A673 (cell line): ENCODE measurements at regions not wholly inside any gene's neighbourhood (a gene's known extent, or its start where the extent isn't known, plus 50 kb on each side); places are given as distances from the start of the nearest gene placed in this dataset.

Experiments
- BruUV-seq: library from RNA; stranded (reverse); fragments of 400-500 nt; replicated peaks from 2 replicates; lab custom pipeline; 2021; lab: Mats Ljungman, UMichigan
- CTCF ChIA-PET: fragments of 300-600 bp; sonication (Branson Sonifier 250); formaldehyde crosslinking; loops from one replicate; lab custom pipeline; 2022; ENCODE audit warnings: antibody characterized with exemption; lab: Charles Lee
- POLR2A ChIA-PET: fragments of 300-600 bp; sonication (Branson Sonifier 250); formaldehyde crosslinking; loops from one replicate; lab custom pipeline; 2022; ENCODE audit warnings: antibody characterized with exemption; ENCODE audit not compliant: low non-redundant PET; lab: Charles Lee
- DNase-seq: peaks from one replicate; pipeline ENCODE4 v3.0.0-alpha.2; 2015; ENCODE audit warnings: low spot score
- H3K27ac ChIP-seq: fragments of 200-600 bp; sonication (generic); 2 replicates; pipeline ENCODE4 v1.5.1; 2016; ENCODE audit warnings: mixed run types, low read depth, mild to moderate bottlenecking, mixed read lengths, antibody characterized with exemption, low read length; ENCODE audit not compliant: poor library complexity, severe bottlenecking
- H3K27me3 ChIP-seq: fragments of 200-600 bp; sonication (generic); replicated peaks from 2 replicates; pipeline ENCODE4 v1.6.1; 2017; ENCODE audit warnings: mixed run types, low read depth, mild to moderate bottlenecking, mixed read lengths, antibody characterized with exemption, low read length; ENCODE audit not compliant: insufficient read depth, poor library complexity
- H3K36me3 ChIP-seq: fragments of 200-600 bp; sonication (generic); 2 replicates; pipeline ENCODE4 v1.6.1; 2016; ENCODE audit warnings: mixed run types, mild to moderate bottlenecking, mixed read lengths, antibody characterized with exemption, low read length; ENCODE audit not compliant: insufficient read depth, poor library complexity, severe bottlenecking
- H3K4me1 ChIP-seq: fragments of 200-600 bp; sonication (generic); 2 replicates; pipeline ENCODE4 v1.6.1; 2017; ENCODE audit warnings: mixed run types, mild to moderate bottlenecking, mixed read lengths, antibody characterized with exemption, low read length; ENCODE audit not compliant: insufficient read depth, poor library complexity, severe bottlenecking
- H3K4me3 ChIP-seq: fragments of 200-600 bp; sonication (generic); 2 replicates; pipeline ENCODE4 v1.5.1; 2016; ENCODE audit warnings: low read depth, mixed run types, mild to moderate bottlenecking, mixed read lengths, low read length; ENCODE audit not compliant: poor library complexity, severe bottlenecking
- H3K9me3 ChIP-seq: fragments of 200-600 bp; sonication (generic); 2 replicates; pipeline ENCODE4 v1.6.1; 2016; ENCODE audit warnings: mixed run types, low read depth, mild to moderate bottlenecking, mixed read lengths, antibody characterized with exemption, low read length; ENCODE audit not compliant: poor library complexity, severe bottlenecking
- CTCF ChIP-seq: fragments of 300-800, 200-600 bp; sonication (generic); conservative IDR thresholded peaks from 2 replicates; pipeline ENCODE4 v1.5.1; 2017; ENCODE audit warnings: low read depth, mild to moderate bottlenecking, antibody characterized with exemption, low read length, moderate library complexity, mixed read lengths
- EZH2 ChIP-seq: fragments of 200-600 bp; sonication (generic); IDR thresholded peaks from 2 replicates; pipeline ENCODE4 v1.6.1; 2017; ENCODE audit warnings: borderline replicate concordance, low read depth, mild to moderate bottlenecking, mixed read lengths, antibody characterized with exemption, low read length; ENCODE audit not compliant: poor library complexity, severe bottlenecking
- intact Hi-C: fragments of 100-400 bp; cut with micrococcal nuclease; formaldehyde crosslinking; loops from one replicate; pipeline ENCODE4 v1.10.0; 2022; ENCODE audit not compliant: unreplicated experiment

DNA sequence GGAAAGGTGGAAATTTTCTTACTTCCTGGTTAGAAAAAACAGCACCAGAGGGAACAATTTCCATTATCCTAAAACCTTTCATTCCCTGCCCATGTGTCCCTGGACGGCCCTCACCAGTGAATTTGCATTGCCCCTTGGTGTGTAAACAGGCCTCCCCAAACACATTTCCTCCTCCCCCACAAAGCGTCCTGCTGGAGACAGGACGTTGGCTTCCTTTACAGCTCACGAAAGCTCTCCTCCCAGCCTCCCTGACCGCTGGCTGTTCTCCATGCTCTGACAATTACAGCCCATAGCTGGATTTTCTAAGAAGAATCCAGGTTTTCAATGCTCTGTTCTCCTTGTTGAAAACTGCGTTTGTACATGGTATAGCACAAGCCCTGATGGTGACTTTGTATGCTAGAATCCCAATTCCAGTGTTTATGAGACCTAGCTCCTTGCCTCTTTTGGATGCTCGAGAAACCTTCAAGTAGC is 724.2 kb upstream of the CELF2 start:
- intact Hi-C loops, result no loop called here
- DNase-seq, result no peak
- no peak overlapping the region for H3K4me3 ChIP-seq
- H3K9me3 ChIP-seq, result no peaks in the 10 kb centered on the region
- POLR2A ChIA-PET, result no interaction called here
- H3K4me1 ChIP-seq, result no peaks in the 10 kb centered on the region
- H3K36me3 ChIP-seq, result no peaks in the 10 kb centered on the region
- H3K27me3 ChIP-seq, result no peaks in the 10 kb centered on the region
- no TSS peak for BruUV-seq
- CTCF ChIA-PET, result no interaction called here
- TF ChIP-seq CTCF, result no peak
- no peak for TF ChIP-seq EZH2
- no peak overlapping the region for H3K27ac ChIP-seq

GRCh38 chr10:10294184-10294880 is 723.3 kb upstream of the CELF2 start:
- POLR2A ChIA-PET, result no interaction called here
- intact Hi-C loops, result no loop called here
- no peaks in the 10 kb centered on the region for H3K9me3 ChIP-seq
- BruUV-seq, result no TSS peak
- H3K27me3 ChIP-seq, result no peaks in the 10 kb centered on the region
- H3K4me3 ChIP-seq, result no peak overlapping the region
- H3K27ac ChIP-seq, result no peak overlapping the region
- no peak for DNase-seq
- H3K4me1 ChIP-seq, result no peaks in the 10 kb centered on the region
- H3K36me3 ChIP-seq, result no peaks in the 10 kb centered on the region
- TF ChIP-seq CTCF (no peak), EZH2 (no peak)
- CTCF ChIA-PET, result no interaction called here

DNA sequence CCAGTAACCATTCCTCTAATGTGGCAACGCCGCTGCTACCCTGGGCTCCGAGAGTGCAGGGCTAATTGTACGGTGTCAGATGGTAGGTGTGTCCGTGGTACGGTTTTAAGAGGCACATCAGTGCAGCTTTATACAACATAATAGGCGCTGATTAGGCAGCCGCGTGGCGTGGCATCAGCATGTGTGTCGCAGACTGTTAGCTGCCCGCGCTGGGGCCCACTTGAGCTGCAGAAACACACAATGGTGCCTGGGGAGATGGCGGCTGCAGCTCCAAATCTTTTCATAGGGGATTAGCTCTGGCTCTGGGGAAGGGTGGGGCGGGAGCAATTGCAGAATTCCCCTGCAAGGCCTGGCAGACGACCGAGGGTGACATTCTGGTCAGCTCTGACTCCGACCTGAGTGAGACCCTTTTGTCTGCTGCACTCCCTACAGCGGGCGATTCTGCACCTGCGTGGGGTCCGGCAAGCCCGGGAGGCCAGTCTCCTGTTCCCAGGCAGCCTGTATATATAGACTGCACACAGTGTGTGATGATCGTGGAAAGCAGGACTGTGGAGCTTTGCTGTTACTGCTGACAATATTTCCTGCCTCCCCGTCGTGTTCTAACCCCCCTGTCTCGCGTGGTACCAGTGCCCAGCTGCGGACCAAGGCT is 722.7 kb upstream of the CELF2 start:
- Histone ChIP-seq H3K27me3 (no peaks in the 10 kb centered on the region), H3K27ac (no peak overlapping the region), H3K36me3 (no peaks in the 10 kb centered on the region), H3K4me1 (no peaks in the 10 kb centered on the region), H3K4me3 (no peak overlapping the region), H3K9me3 (no peaks in the 10 kb centered on the region)
- CTCF ChIA-PET, result no interaction called here
- BruUV-seq, result no TSS peak
- intact Hi-C loops, result no loop called here
- POLR2A ChIA-PET, result no interaction called here
- TF ChIP-seq CTCF (no peak), EZH2 (no peak)
- no peak for DNase-seq
